ENCODE measurements at regions not wholly inside any gene's neighbourhood (a gene's known extent, or its start where the extent isn't known, plus 50 kb on each side); places are given as distances from the start of the nearest gene placed in this dataset.

GRCh38 chr13:48159401-48159800 lies 64.5 kb upstream of the MED4 start:
- H3K27me3 Mint-ChIP-seq (ENCODE audit: low read depth): no peaks in the 10 kb centered on the region
- H3K4me3 Mint-ChIP-seq: no peak overlapping the region
- intact Hi-C loops (cut with micrococcal nuclease): loop anchor here (5.0 to 10.0 kb wide), 3 partner anchors 245 to 1985 kb away; no protein-coding TSS in a partner anchor
- no peaks in the 10 kb centered on the region for H3K36me3 Mint-ChIP-seq (ENCODE audit: low read depth)
- H3K4me1 Mint-ChIP-seq (ENCODE audit: low read depth): peaks cover 66% of the 10 kb centered on the region
- peak overlapping the region; percentile 37 for H3K27ac Mint-ChIP-seq
- CTCF ChIA-PET: interaction anchor here (0.5 to 1.0 kb wide), 2 partner anchors 11 to 26 kb away, joined by 3 read pairs; no protein-coding TSS in a partner anchor
- H3K9me3 Mint-ChIP-seq: no peaks in the 10 kb centered on the region
- DNase-seq: peak; percentile 51

- CTCF ChIA-PET: interaction anchor here (1.0 kb wide), 1 partner anchor 10 kb away, joined by 3 read pairs; no protein-coding TSS in a partner anchor
These were observed 64.0 kb upstream of the MED4 start for GRCh38 chr13:48158915-48159314.

GRCh38 chr13:48158290-48158689 lies 63.4 kb upstream of the MED4 start:
- H3K4me3 Mint-ChIP-seq: peak overlapping the region; percentile 1
- CTCF ChIA-PET: no interaction called here
- no peaks in the 10 kb centered on the region for H3K36me3 Mint-ChIP-seq (ENCODE audit: low read depth)
- no peaks in the 10 kb centered on the region for H3K9me3 Mint-ChIP-seq
- H3K27ac Mint-ChIP-seq: peak overlapping the region; percentile 79
- no peak for DNase-seq
- intact Hi-C loops (cut with micrococcal nuclease): loop anchor here (5.0 to 10.0 kb wide), 3 partner anchors 247 to 1983 kb away; no protein-coding TSS in a partner anchor
- H3K27me3 Mint-ChIP-seq (ENCODE audit: low read depth): no peaks in the 10 kb centered on the region
- peaks cover 78% of the 10 kb centered on the region for H3K4me1 Mint-ChIP-seq (ENCODE audit: low read depth)

More at GRCh38 chr13:48158915-48159314, 64.0 kb upstream of the MED4 start:
- Mint-ChIP-seq H3K4me3 (no peak overlapping the region), H3K9me3 (no peaks in the 10 kb centered on the region), H3K27me3 (ENCODE audit: low read depth) (no peaks in the 10 kb centered on the region), H3K4me1 (ENCODE audit: low read depth) (peaks cover 71% of the 10 kb centered on the region), H3K27ac (peak overlapping the region; percentile 79), H3K36me3 (ENCODE audit: low read depth) (no peaks in the 10 kb centered on the region)
- no peak for DNase-seq
- intact Hi-C loops (cut with micrococcal nuclease): loop anchor here (5.0 to 10.0 kb wide), 3 partner anchors 246 to 1984 kb away; no protein-coding TSS in a partner anchor

GRCh38 chr13:48156466-48156865 lies 61.6 kb upstream of the MED4 start:
- H3K36me3 Mint-ChIP-seq (ENCODE audit: low read depth): no peaks in the 10 kb centered on the region
- peak; percentile 90 for DNase-seq
- no peaks in the 10 kb centered on the region for H3K27me3 Mint-ChIP-seq (ENCODE audit: low read depth)
- H3K9me3 Mint-ChIP-seq: no peaks in the 10 kb centered on the region
- peak overlapping the region; percentile 99 for H3K27ac Mint-ChIP-seq
- peak overlapping the region; percentile 74 for H3K4me3 Mint-ChIP-seq
- intact Hi-C loops (cut with micrococcal nuclease): loop anchor here (1.0 to 10.0 kb wide), 11 partner anchors 29 to 1982 kb away; partner anchors contain the start of gene ITM2B
- H3K4me1 Mint-ChIP-seq (ENCODE audit: low read depth): peaks cover 88% of the 10 kb centered on the region
- CTCF ChIA-PET: no interaction called here

- Mint-ChIP-seq H3K27ac (peak overlapping the region; percentile 99), H3K27me3 (ENCODE audit: low read depth) (no peaks in the 10 kb centered on the region), H3K9me3 (no peaks in the 10 kb centered on the region), H3K36me3 (ENCODE audit: low read depth) (no peaks in the 10 kb centered on the region), H3K4me3 (peak overlapping the region; percentile 74), H3K4me1 (ENCODE audit: low read depth) (peaks cover 85% of the 10 kb centered on the region)
- DNase-seq: peak; percentile 44
- intact Hi-C loops (cut with micrococcal nuclease): loop anchor here (1.0 to 10.0 kb wide), 11 partner anchors 29 to 1981 kb away; partner anchors contain the start of gene ITM2B
- CTCF ChIA-PET: interaction anchor here (0.6 to 1.4 kb wide), 5 partner anchors 20 to 355 kb away, joined by 3 to 4 read pairs (median 3); partner anchors contain the start of gene ITM2B
These were observed 60.9 kb upstream of the MED4 start for GRCh38 chr13:48155848-48156247.

- intact Hi-C loops (cut with micrococcal nuclease): loop anchor here (5.0 to 10.0 kb wide), 3 partner anchors 250 to 1980 kb away; no protein-coding TSS in a partner anchor
- Mint-ChIP-seq H3K36me3 (ENCODE audit: low read depth) (peaks cover 1% of the 10 kb centered on the region), H3K9me3 (peaks cover 2% of the 10 kb centered on the region), H3K27me3 (ENCODE audit: low read depth) (no peaks in the 10 kb centered on the region), H3K4me3 (no peak overlapping the region), H3K27ac (peak overlapping the region; percentile 99), H3K4me1 (ENCODE audit: low read depth) (peaks cover 81% of the 10 kb centered on the region)
- DNase-seq: no peak
- CTCF ChIA-PET: interaction anchor here (1.2 to 1.8 kb wide), 3 partner anchors 10 to 80 kb away, joined by 3 to 6 read pairs (median 3); no protein-coding TSS in a partner anchor
These were observed 59.8 kb upstream of the MED4 start for GRCh38 chr13:48154671-48155070.

GRCh38 chr13:48153186-48153585 lies 58.3 kb upstream of the MED4 start:
- CTCF ChIA-PET: interaction anchor here (0.6 kb wide), 1 partner anchor 26 kb away, joined by 7 read pairs; no protein-coding TSS in a partner anchor
- DNase-seq: no peak
- Mint-ChIP-seq H3K36me3 (ENCODE audit: low read depth) (peaks cover 1% of the 10 kb centered on the region), H3K4me3 (no peak overlapping the region), H3K9me3 (peaks cover 2% of the 10 kb centered on the region), H3K27me3 (ENCODE audit: low read depth) (no peaks in the 10 kb centered on the region), H3K27ac (peak overlapping the region; percentile 56), H3K4me1 (ENCODE audit: low read depth) (peaks cover 69% of the 10 kb centered on the region)
- intact Hi-C loops (cut with micrococcal nuclease): loop anchor here (10.0 kb wide), 2 partner anchors 252 to 1978 kb away; no protein-coding TSS in a partner anchor

GRCh38 chr13:48151363-48152161 lies 56.7 kb upstream of the MED4 start:
- CTCF ChIA-PET: no interaction called here
- H3K9me3 Mint-ChIP-seq: peaks cover 6% of the 10 kb centered on the region
- H3K27ac Mint-ChIP-seq: peak overlapping the region; percentile 74
- DNase-seq: no peak
- H3K4me3 Mint-ChIP-seq: peak overlapping the region; percentile 56
- intact Hi-C loops (cut with micrococcal nuclease): loop anchor here (10.0 kb wide), 2 partner anchors 253 to 1977 kb away; no protein-coding TSS in a partner anchor
- H3K4me1 Mint-ChIP-seq (ENCODE audit: low read depth): peaks cover 69% of the 10 kb centered on the region
- no peaks in the 10 kb centered on the region for H3K27me3 Mint-ChIP-seq (ENCODE audit: low read depth)
- peaks cover 1% of the 10 kb centered on the region for H3K36me3 Mint-ChIP-seq (ENCODE audit: low read depth)

- intact Hi-C loops (cut with micrococcal nuclease): loop anchor here (10.0 kb wide), 1 partner anchor 1296 kb away; the partner anchor contains the start of genes CAB39L and SETDB2
- H3K36me3 Mint-ChIP-seq (ENCODE audit: low read depth): peaks cover 1% of the 10 kb centered on the region
- no peak overlapping the region for H3K27ac Mint-ChIP-seq
- H3K27me3 Mint-ChIP-seq (ENCODE audit: low read depth): no peaks in the 10 kb centered on the region
- H3K4me1 Mint-ChIP-seq (ENCODE audit: low read depth): peaks cover 62% of the 10 kb centered on the region
- DNase-seq: no peak
- no peak overlapping the region for H3K4me3 Mint-ChIP-seq
- CTCF ChIA-PET: interaction anchor here (0.9 to 1.8 kb wide), 5 partner anchors 11 to 142 kb away, joined by 3 to 10 read pairs (median 3); partner anchors contain the start of genes ITM2B and MED4
- peaks cover 6% of the 10 kb centered on the region for H3K9me3 Mint-ChIP-seq
These were observed 53.5 kb upstream of the MED4 start for GRCh38 chr13:48148454-48148853.

- no peak for DNase-seq
- no peaks in the 10 kb centered on the region for H3K27me3 Mint-ChIP-seq (ENCODE audit: low read depth)
- no peak overlapping the region for H3K4me3 Mint-ChIP-seq
- peaks cover 1% of the 10 kb centered on the region for H3K36me3 Mint-ChIP-seq (ENCODE audit: low read depth)
- no peak overlapping the region for H3K27ac Mint-ChIP-seq
- CTCF ChIA-PET: no interaction called here
- peaks cover 52% of the 10 kb centered on the region for H3K4me1 Mint-ChIP-seq (ENCODE audit: low read depth)
- intact Hi-C loops (cut with micrococcal nuclease): loop anchor here (10.0 kb wide), 1 partner anchor 1298 kb away; the partner anchor contains the start of genes CAB39L and SETDB2
- peaks cover 6% of the 10 kb centered on the region for H3K9me3 Mint-ChIP-seq
These were observed 51.7 kb upstream of the MED4 start for GRCh38 chr13:48146636-48147035.

GRCh38 chr13:48146122-48146521 lies 51.2 kb upstream of the MED4 start:
- H3K27me3 Mint-ChIP-seq (ENCODE audit: low read depth): no peaks in the 10 kb centered on the region
- H3K36me3 Mint-ChIP-seq (ENCODE audit: low read depth): peaks cover 1% of the 10 kb centered on the region
- DNase-seq: no peak
- peaks cover 6% of the 10 kb centered on the region for H3K9me3 Mint-ChIP-seq
- intact Hi-C loops (cut with micrococcal nuclease): loop anchor here (10.0 kb wide), 1 partner anchor 1299 kb away; the partner anchor contains the start of genes CAB39L and SETDB2
- no peak overlapping the region for H3K27ac Mint-ChIP-seq
- no peak overlapping the region for H3K4me3 Mint-ChIP-seq
- peaks cover 48% of the 10 kb centered on the region for H3K4me1 Mint-ChIP-seq (ENCODE audit: low read depth)
- CTCF ChIA-PET: no interaction called here
